ENCODE measurements at regions not wholly inside any gene's neighbourhood (a gene's known extent, or its start where the extent isn't known, plus 50 kb on each side); places are given as distances from the start of the nearest gene placed in this dataset.
"Not testable (repeated sequence)": the region's sequence is repeated elsewhere in the genome, so short reads cannot be mapped to it uniquely, and the experiment has no call there.

DNA sequence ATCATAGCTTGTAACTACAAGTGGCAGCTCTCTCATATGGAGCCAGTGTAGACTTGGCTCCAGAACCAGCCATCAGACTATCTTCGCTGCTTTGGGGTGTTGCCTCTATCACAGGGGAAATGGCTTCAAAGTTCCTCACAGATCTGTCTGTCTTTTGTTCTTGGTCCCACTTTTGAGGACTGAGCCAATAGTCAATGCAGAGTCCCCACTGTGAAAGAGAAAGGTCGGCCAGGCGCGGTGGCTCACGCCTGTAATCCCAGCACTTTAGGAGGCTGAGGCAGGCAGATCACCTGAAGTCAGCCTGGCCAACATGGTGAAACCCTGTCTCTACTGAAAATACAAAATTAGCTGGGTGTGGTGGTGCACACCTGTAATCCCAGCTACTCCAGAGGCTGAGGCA, 86.9 kb upstream of the FZD7 start:
- DNase-seq: not testable (repeated sequence)

DNA sequence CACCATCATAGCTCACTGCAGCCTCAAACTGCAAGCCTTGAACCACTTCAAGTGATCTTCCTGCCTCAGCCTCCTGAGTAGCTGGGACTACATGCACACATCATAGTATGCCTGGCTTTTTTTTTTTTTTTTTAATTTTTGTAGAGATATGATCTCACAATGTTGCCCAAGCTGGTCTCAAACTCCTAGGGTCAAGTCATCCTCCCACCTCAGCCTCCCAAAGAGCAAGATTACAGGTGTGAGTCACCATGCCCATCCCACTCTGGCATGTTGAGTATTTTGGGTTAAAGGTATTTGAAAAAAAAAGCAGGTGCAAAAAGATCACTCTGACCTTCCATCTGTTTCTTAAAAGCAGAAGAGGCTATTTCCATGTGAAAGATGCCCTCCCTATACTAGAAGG, 86.4 kb upstream of the FZD7 start:
- no peak for DNase-seq

DNA sequence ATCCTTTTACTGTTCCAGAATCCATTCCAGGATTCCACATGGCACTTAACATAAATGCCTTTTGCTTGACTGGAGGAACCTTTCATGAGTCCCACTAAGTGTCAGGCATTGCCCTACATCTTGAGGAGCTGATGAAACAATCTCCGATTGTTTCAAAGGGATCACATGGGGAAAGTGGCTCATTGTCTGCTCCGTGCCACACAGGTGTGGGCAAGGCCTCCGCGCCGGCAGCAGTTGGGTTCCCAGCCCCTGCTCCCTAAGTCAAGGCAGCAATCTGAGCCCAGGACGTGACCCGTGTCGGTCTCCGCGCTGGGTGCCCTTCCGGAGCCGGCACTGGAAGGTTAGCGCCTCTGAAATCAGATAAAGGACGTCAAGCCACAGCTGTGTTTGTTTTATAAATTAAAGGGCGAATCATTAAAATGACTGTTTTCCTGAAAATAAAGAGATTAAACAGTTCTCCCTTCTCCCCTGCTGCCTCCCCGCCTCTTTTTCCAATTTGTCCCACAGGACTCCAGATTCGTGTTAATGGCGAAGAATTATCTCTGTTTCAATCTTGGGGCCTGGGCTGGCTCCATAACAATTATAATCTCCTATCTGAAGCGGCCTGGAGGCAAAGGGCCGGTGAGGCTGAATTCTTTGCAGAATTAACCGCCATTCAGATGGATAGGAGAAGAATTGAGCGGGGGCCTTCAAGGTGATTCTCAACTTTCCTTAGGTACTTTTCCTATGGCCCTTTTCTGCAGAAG, 84.3 kb upstream of the FZD7 start:
- DNase-seq: no peak

DNA sequence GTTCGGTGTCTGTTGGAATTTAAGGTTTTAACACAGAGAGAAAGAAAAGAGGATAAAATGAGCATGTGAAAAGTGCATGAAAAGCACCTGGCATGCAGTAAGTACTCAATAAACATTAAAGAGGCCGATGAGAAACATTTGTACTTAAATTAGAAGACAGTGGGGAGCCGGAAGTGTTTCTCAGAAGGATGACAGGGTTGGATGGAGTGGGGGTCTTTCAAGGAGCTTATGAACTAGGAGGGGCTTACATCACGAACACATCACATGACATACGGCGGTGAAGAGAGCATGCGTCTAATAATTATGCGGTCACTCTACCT, 83.8 kb upstream of the FZD7 start:
- DNase-seq: no peak

DNA sequence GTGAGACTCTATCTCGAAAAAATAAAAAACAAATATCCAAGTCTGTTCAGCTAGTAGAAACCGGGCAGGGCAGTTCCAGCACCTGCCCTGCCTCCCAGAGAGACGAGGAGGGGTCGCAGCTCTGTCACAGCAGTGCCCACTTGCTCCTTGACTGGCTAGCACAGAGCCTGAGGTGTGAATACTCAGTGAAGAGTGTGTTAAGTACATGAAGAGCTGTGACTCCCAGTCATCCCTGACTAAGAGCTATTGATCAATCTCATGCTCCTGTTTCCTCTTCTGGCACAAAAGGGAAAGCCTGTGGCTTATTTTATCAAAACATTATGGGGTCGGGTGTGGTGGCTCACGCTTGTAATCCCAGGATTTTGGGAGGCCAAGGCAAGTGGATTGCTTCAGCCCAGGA, 83.0 kb upstream of the FZD7 start:
- DNase-seq: no peak

DNA sequence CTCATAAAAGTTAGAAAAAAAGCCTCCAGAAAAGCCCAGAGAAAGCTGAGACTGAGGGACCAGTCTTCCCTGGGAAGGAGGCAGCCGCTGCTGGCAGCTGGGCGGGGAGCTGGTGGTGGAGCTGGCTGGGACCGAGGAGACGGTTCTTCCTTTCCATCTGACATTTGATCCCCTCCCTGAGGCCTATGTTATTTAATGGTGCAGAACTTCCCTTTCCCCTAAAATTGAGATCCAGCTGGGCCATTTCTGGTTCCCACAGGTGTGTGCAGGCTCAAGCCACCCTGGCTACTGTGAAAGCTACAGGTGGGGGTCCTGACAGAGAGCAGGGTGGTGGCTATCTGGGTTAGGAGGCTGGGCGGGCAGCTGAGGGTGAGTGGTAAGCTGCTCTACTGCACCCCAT, 81.5 kb upstream of the FZD7 start:
- peak in 1 of 2 experiments; percentile 35 for DNase-seq

DNA sequence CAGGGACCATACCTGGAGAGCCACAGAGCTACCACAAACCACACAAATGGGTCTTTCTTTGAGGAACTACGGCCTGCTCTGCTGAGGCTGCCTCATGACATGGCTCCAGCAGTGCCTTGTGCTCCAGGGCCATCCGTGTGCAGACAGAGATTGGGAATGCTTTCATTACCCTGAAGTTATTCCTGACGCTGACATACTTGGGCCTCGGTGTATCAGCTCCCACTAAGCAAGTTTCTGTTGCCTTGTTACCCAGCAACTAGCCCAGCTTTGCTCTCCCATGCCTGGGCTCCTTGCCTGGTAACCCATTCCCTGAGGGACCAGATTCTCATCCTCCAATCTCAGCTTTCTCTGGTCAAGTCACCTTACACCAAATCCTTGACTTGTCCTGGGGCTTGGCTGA, 80.3 kb upstream of the FZD7 start:
- no peak for DNase-seq

DNA sequence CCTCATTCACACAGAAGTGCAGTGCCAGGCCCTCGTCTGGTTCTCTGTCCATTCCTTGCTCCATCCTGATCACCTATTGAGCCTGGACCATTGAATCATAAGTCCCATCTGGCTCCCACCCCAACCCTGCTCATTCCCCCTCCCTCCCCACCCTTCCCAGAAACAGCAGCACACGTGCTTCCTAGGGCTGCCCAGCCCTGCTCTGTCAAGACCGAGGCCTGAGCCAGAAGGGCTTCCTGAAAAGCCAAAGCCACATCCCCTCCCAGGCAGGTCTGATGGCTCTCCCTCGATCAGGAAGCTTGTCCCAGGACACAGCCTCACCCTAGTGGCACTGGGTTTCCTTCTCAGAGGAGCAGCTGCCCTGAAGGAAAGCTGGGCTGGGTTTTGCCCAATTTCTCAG, 79.8 kb upstream of the FZD7 start:
- DNase-seq: no peak

DNA sequence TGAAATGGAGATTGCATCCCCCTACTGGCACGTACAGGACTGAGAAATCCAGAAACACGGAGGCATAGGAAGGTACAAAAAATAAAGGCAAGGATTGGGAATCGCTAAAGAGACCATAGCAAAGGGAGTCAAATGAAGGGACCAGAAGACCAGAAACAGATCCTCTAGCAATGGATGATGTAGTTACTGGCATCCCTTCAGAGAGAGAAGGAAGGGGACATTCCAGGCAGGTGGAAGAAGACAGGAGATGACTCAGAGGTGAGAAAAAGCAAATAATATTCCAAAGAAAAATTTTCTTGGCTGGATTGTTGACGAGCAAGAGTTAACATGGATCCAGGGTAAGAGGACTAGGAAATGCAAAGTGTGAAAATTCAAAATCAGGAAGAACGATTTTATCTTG, 78.4 kb upstream of the FZD7 start:
- no peak for DNase-seq

DNA sequence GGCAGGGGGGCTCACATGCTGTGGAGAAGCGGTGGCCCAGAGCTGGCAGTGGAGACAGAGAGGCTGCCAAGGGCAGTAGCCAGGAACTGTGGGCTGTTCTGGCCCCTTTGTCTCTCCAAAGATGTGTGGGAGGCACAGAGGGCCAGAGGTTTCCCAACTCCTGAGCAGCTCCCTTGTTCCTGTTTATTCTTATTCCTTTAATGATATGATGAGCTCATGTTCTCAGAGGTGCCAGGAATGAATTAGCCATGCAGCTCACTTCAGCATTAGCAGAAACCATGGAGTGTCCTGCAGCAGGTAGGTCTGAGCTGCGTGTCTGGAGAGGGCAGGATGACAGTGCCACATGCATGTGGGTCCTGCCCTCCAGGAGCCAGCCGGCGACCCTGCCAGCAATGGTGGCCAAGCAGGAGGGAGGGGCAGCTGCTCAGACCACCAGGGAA, 77.9 kb upstream of the FZD7 start:
- DNase-seq: no peak

DNA sequence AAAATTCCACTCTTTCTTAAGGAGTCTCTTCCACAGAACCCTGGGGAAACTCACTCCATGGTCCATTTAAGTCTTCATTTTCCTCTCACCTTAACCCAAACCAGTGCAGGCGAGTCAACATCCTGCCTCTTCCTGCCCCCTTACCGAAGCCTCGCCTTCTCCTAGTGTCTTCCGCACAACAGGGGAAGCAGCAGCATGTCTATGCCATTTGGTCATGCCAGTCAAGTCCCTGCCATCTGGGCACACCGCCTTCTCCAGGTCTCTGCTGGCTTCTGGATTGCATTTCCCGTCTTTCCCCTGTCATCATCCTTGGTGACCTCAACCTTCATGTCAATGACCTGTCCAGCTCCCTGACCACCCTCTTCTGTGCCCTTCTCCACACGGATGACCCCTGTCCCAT, 77.3 kb upstream of the FZD7 start:
- DNase-seq: no peak

DNA sequence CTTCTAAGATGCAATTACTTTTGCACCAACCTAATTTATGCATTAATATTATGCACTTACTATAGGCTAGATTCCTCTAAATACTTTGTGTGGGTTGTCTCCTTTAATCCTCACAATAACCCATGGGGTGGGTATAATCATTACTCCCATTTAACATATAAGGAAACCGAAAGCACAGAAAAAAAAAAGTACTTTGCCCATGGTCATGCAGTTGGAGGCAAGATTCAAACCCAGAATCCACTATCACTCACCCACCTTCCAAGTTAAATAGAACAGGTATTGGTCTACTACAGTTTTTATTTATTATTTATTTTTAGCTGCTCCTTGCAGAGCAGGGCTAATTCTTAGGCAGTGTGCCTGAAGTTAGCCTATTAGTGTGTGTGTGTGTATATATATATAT, 76.6 kb upstream of the FZD7 start:
- no peak for DNase-seq

DNA sequence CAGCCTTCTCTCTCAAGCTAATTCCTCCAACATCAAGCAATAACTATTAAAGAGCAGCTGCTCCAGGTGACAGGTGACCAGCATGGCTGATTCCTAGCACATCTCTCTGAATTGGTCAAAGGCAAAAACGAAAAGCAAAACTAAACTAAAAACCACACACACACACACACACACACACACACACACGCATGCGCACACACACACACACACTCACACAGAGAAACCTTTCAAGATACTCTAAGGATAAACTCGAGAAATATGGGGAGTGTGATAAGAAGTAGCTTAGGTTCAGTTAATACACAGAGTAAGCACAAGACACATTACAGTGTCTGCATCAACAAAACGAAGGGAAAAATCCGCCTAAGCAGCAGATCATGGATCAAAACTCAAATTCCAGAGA, 74.5 kb upstream of the FZD7 start:
- no peak for DNase-seq

DNA sequence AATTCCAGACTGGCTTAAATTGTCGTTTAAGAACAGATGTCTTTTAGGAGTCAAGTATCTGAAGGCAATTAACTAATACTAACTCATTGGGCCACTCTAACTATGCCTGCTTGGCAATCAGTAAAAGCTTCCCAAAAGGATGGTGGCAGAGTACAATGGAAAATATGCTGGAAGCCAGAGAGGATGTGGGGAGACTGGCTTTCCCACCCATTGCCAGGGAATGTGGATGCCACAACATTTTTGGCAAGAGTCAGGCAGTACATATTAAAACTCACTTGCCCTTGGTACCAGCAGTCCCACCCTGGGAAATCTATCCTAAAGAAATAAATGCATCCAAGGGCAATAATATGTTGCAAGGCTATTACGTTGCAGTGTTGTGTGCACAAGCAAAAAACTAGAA, 74.0 kb upstream of the FZD7 start:
- peak; percentile 39 to 71 for DNase-seq

DNA sequence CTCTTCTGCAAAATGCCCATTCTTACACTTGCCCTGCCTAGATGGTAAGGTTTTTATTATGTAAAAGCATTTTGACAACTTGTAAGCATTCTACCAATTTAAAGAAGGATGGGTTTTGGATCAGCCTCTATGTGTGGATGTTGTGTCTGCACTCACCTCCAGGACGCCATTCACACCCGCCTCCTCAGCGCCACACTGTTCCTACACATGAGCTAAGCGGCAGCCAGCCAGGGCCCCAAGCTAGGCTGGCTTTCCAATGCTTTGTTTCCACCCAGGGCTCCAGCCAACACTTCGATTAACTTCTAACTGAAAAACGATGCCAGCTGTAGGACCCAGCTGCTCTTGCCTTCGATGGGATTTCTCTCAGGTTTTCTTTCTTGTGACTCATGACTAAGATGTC, 73.3 kb upstream of the FZD7 start:
- peak in 1 of 2 experiments; percentile 36 for DNase-seq

DNA sequence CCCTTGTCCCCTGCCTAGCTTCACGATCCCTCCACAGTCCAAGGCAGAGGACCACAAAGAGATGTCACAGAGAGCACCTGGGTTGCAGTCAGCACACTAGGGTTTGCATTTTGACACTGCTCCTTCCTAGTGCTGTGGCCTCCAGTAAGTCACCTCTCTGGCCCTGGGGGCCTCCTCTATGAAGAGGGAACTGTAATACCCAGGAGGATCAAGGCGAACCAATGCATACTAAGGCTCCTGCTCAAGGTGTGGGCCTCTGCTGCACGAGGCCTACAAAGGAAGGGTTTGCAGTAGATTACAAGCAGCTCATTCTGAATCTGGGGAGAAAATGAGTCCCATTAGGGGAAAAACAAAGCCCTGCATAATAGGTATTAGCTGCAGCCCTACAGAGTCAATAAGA, 72.3 kb upstream of the FZD7 start:
- DNase-seq: no peak

DNA sequence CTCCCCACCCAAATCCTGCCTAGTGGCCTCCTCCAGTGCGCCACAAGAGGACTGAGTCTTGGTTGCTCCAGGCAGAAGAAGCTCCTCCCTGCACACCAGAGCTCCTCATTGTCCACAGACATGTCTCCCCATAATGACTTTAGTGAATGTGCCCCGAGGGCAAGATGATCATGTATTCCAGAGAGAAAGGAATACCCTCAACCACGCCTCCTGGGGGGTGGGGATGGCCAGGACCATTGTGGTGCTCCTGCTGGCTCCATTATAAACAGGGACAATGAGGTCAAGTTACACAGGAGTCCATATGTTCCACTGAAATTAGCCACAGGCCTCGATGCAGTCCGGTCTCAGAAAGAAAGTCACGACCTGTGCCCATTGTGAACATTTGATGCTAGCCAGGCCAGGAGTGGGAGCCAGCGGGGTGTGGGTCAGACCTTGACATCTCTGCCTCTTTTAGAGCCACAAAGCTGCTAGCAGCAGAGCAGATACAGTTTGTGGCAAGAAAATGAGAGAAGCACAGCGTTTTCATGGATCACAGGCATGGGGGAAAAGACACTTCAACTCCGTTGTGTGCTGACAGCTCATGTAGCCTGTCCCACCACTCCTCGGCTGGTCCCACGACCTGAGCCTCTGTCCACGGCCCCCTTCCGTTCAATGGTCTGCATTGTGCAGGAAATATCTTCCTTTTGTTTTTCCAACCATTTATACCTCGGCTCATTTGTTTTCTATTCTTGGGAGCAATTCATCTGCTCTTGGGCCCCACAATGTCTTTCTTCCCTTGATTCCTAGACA, 70.7 kb upstream of the FZD7 start:
- DNase-seq: peak in 1 of 2 experiments; percentile 28

DNA sequence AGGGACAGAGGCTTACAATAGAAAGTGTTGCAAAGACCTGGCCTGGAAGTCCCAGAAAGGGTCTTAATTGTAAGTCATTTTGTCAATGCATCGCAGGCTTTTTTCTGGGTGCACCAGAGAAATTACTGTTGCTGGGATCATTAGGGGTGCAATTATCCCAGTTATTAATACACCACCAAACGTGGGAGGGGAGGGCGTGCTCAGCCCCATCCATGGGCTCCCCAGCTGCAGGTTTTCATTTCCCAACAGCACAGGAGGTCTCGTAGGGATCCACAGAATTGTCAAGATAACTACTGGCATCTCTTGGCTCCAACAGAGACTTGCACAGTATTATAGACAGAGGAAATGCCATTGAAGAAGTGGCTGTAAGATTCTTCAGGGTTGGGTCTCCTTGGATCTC, 69.6 kb upstream of the FZD7 start:
- DNase-seq: no peak

DNA sequence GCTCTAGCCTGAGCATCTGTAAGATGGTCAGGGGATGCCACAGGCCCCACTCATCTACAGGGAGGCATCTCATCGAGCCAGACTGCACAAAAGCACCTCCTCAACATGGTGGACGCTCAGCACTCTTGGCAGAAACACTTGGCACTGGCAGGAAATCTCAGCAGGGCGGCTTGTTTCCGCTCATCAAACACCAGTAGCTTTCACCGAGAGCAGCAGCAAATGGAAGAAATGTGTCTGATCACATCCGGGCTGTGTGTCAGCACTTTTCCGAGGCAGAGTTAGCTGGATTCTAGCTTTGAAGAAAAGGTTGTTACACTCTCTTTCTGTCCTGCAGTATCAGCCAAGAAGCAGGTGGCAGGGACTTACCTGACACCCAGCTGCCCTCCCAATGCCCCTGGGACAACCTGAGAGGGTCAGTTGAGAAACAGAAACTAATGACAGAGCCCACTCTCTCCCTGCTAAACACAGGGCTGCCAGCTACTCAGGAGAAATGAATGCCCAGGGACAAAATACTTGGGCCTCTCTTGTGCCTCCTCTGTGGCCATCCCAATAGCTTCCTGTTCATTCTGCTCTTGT, 68.9 kb upstream of the FZD7 start:
- no peak for DNase-seq

DNA sequence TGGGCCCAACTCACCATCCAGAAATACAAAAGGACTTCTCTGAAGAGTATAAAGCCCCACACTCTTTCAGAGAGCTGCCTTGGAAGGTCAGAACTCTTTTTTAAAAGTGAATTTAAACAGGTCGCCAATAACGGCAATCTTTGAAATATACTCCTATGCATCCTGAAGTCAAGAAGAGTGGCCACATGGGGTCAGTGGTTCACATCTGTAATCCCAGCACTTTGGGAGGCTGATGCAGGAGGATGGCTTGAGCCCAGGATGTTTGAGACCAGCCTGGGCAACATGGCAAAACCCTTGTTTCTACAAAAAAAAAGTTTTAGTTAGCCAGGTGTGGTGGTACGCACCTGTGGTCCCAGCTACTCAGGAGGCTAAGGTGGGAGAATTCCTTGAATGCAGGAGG, 68.1 kb upstream of the FZD7 start:
- DNase-seq: no peak

DNA sequence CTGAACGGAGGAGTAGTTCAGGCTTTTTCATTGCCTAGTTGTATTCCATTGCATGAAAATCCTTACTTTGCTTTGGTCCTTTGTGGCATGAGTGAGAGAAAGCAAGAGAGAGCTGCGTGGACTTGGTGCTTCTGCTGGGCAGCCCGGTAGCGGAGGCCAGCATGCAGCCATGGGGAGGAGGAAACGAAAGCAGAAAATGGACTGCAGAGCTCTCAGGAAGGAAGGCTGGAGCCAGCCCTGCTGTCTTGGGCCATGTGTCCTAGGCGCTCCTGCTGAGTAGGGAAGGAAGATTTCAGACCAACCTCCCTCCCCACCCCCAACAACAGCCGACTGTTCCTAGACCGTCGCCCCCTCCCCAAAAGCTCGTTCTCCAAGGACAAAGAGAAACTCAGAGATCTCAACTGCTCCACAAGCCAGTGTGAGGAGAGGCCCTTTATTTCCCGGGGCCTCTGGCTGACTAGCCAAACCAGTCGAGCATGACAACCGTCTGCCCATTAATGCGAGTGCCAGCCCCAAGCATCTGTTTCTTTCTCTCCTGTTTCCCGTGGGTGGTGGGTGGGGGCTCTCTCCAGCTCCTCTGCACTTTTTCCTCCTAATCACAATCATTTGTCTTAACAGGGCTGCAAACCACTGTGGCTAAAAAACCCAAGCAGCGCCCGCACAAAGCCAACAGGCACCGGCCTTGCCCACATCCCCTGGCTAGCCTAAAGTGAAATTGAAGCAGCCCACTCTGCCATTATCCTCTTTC, 66.8 kb upstream of the FZD7 start:
- DNase-seq: peak; percentile 68 to 88

DNA sequence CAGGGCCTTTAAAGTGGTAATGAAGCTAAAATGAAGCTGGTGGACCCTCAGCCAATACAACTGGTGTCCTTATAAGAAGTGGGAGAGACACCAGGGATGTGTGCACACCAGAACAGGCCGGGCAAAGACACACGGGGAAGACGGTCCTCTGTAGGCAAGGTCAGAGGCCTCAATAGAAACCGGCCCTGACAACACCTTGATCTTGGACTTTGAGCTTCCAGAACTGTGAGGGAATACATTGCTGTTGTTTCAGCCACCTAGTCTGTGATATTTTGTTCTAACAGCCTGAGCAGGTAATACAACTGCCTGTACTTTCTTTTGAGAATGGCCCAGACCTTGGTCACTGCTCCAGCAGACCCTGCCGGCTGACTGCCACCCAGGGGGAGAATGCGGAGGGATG, 65.6 kb upstream of the FZD7 start:
- no peak for DNase-seq

DNA sequence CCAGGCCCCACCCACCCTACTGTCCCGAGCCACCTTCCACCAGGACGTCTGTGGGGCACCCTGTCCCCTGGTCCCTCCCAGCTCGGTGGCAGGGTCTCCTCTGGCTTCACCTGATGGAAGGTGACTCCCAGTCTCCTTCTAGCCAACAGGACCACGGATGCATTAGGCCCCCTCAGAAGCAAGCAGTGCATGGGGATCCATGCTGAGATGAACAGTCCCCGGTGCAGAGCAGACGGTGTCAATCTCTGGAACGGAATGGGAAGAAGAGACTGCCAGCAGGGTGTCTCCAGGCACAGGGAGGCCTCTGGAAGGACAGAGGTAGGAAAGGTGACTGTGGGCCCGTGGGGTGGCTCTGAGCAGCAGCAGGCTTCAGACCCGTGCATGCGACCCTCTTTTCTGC, 65.2 kb upstream of the FZD7 start:
- no peak for DNase-seq
